GM18511 (cell line): ENCODE measurements at regions not wholly inside any gene's neighbourhood (a gene's known extent, or its start where the extent isn't known, plus 50 kb on each side); places are given as distances from the start of the nearest gene placed in this dataset.
"Not testable (repeated sequence)": the region's sequence is repeated elsewhere in the genome, so short reads cannot be mapped to it uniquely, and the experiment has no call there.

ENCODE experiments used
- ATAC-seq: cut with Tn5 transposase; IDR thresholded peaks from one replicate; pipeline ENCODE4 v1.9.1; 2021; ENCODE audit warnings: mild to moderate bottlenecking, moderate library complexity; ENCODE audit not compliant: unreplicated experiment

- ATAC-seq, result no peak
These were observed 61.7 kb upstream of the MYL1 start for GRCh38 chr2:210376694-210377093.

- no peak for ATAC-seq
These were observed 55.6 kb upstream of the MYL1 start for GRCh38 chr2:210370562-210370961.

GRCh38 chr2:210366675-210367080 is 51.7 kb upstream of the MYL1 start:
- peak; percentile 90 for ATAC-seq

- not testable (repeated sequence) for ATAC-seq
These were observed 50.5 kb upstream of the MYL1 start for GRCh38 chr2:210365475-210365874.
